ENCODE measurements at regions not wholly inside any gene's neighbourhood (a gene's known extent, or its start where the extent isn't known, plus 50 kb on each side); places are given as distances from the start of the nearest gene placed in this dataset.

DNA sequence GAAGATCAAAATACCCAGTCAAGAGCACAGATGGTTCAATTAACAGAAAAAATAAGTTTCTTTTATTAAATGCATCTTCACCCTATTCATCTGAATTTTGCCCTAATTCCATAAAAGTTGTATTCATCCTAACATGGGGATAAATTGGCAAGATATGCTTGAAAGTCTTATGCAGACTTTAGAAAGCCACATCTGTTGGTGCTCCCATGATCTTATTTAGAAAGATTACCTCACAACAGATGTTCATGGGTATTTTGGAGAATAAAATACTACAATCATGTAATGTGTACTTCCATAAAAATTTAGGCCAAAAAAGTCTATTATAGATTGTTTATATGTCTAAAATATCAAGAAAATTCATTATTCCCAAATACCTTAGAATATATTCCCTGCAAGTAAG lies 510.3 kb downstream of the TECRL start (continued):
- TF ChIP-seq, protein P1, sequence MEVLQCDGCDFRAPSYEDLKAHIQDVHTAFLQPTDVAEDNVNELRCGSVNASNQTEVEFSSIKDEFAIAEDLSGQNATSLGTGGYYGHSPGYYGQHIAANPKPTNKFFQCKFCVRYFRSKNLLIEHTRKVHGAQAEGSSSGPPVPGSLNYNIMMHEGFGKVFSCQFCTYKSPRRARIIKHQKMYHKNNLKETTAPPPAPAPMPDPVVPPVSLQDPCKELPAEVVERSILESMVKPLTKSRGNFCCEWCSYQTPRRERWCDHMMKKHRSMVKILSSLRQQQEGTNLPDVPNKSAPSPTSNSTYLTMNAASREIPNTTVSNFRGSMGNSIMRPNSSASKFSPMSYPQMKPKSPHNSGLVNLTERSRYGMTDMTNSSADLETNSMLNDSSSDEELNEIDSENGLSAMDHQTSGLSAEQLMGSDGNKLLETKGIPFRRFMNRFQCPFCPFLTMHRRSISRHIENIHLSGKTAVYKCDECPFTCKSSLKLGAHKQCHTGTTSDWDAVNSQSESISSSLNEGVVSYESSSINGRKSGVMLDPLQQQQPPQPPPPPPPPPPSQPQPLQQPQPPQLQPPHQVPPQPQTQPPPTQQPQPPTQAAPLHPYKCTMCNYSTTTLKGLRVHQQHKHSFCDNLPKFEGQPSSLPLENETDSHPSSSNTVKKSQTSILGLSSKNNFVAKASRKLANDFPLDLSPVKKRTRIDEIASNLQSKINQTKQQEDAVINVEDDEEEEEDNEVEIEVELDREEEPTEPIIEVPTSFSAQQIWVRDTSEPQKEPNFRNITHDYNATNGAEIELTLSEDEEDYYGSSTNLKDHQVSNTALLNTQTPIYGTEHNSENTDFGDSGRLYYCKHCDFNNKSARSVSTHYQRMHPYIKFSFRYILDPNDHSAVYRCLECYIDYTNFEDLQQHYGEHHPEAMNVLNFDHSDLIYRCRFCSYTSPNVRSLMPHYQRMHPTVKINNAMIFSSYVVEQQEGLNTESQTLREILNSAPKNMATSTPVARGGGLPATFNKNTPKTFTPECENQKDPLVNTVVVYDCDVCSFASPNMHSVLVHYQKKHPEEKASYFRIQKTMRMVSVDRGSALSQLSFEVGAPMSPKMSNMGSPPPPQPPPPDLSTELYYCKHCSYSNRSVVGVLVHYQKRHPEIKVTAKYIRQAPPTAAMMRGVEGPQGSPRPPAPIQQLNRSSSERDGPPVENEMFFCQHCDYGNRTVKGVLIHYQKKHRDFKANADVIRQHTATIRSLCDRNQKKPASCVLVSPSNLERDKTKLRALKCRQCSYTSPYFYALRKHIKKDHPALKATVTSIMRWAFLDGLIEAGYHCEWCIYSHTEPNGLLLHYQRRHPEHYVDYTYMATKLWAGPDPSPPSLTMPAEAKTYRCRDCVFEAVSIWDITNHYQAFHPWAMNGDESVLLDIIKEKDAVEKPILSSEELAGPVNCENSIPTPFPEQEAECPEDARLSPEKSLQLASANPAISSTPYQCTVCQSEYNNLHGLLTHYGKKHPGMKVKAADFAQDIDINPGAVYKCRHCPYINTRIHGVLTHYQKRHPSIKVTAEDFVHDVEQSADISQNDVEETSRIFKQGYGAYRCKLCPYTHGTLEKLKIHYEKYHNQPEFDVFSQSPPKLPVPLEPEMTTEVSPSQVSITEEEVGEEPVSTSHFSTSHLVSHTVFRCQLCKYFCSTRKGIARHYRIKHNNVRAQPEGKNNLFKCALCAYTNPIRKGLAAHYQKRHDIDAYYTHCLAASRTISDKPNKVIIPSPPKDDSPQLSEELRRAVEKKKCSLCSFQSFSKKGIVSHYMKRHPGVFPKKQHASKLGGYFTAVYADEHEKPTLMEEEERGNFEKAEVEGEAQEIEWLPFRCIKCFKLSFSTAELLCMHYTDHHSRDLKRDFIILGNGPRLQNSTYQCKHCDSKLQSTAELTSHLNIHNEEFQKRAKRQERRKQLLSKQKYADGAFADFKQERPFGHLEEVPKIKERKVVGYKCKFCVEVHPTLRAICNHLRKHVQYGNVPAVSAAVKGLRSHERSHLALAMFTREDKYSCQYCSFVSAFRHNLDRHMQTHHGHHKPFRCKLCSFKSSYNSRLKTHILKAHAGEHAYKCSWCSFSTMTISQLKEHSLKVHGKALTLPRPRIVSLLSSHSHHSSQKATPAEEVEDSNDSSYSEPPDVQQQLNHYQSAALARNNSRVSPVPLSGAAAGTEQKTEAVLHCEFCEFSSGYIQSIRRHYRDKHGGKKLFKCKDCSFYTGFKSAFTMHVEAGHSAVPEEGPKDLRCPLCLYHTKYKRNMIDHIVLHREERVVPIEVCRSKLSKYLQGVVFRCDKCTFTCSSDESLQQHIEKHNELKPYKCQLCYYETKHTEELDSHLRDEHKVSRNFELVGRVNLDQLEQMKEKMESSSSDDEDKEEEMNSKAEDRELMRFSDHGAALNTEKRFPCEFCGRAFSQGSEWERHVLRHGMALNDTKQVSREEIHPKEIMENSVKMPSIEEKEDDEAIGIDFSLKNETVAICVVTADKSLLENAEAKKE (CRISPR knock-in tag; IDR thresholded peaks at IDR 0.05) = no peak
- TF ChIP-seq EZH2phosphoT487 (IDR thresholded peaks at IDR 0.05; ENCODE audit: unreplicated experiment) = no peak
- TF ChIP-seq EZH2 (IDR thresholded peaks at IDR 0.05; ENCODE audit: low read depth, unreplicated experiment) = no peak
- TF ChIP-seq CREB1 (CRISPR knock-in tag; IDR thresholded peaks at IDR 0.05; ENCODE audit: low read depth) = no peak
- TF ChIP-seq JUNB (IDR thresholded peaks at IDR 0.05; ENCODE audit: unreplicated experiment) = no peak
- no peak for TF ChIP-seq POLR2AphosphoS5 (IDR thresholded peaks at IDR 0.05; ENCODE audit: low read depth)
- TF ChIP-seq NANOG (IDR thresholded peaks at IDR 0.05; ENCODE audit: borderline replicate concordance) = no peak

DNA sequence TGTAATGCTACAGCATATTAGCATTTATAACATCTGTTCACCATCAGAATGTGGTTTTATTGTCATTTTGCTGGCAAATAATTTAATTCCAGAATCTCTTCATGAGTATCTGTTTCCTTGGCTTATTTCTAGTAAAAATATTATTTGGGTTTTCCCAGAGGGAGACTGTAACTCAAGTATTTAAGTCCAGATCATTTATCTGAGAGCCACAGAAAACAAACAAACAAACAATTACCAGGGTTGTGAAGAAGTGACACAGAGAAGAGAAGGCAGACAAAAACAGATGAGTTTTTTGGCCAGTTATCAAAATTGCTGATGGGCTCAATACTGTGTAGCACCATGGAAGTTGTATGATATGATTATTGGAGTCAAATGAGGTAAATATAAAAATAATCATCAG lies 515.1 kb downstream of the TECRL start:
- Histone ChIP-seq H3K27me3 (ENCODE audit: insufficient read depth) (no peaks in the 10 kb centered on the region), H3K4me1 (ENCODE audit: insufficient read depth) (no peaks in the 10 kb centered on the region), H3K79me2 (replicated peaks; ENCODE audit: insufficient read depth) (no peaks in the 10 kb centered on the region), H3K36me3 (ENCODE audit: insufficient read depth) (no peaks in the 10 kb centered on the region), H3K27ac (ENCODE audit: low read depth) (no peak overlapping the region), H2AFZ (no peak overlapping the region), H4K20me1 (replicated peaks; ENCODE audit: insufficient read depth) (no peaks in the 10 kb centered on the region), H3K4me2 (no peak overlapping the region), H3K4me3 (no peak overlapping the region), H3K9me2 (ENCODE audit: insufficient read depth) (no peaks in the 10 kb centered on the region), H3F3A (replicated peaks; ENCODE audit: low read depth) (no peaks in the 10 kb centered on the region)
- H3K4me3 Mint-ChIP-seq = no peak overlapping the region
- no peak for ATAC-seq
- H3K4me1 Mint-ChIP-seq = no peaks in the 10 kb centered on the region
- H3K36me3 Mint-ChIP-seq (ENCODE audit: low read depth) = no peaks in the 10 kb centered on the region
- H3K9me3 Mint-ChIP-seq = no peaks in the 10 kb centered on the region; the same call in 2 of the 3 replicates
- no peaks in the 10 kb centered on the region for H3K27me3 Mint-ChIP-seq (ENCODE audit: insufficient read depth, low read depth, poor library complexity)
- H3K27ac Mint-ChIP-seq = no peak overlapping the region
- no peak for DNase-seq (ENCODE audit: low spot score)
- TF ChIP-seq STAT1 (IDR thresholded peaks at IDR 0.05; ENCODE audit: unreplicated experiment) (no peak), ZNF331 (CRISPR knock-in tag; IDR thresholded peaks at IDR 0.05; ENCODE audit: low read depth) (no peak), JUNB (IDR thresholded peaks at IDR 0.05; ENCODE audit: unreplicated experiment) (no peak), NANOG (IDR thresholded peaks at IDR 0.05; ENCODE audit: borderline replicate concordance) (no peak)
- TF ChIP-seq, protein P2, sequence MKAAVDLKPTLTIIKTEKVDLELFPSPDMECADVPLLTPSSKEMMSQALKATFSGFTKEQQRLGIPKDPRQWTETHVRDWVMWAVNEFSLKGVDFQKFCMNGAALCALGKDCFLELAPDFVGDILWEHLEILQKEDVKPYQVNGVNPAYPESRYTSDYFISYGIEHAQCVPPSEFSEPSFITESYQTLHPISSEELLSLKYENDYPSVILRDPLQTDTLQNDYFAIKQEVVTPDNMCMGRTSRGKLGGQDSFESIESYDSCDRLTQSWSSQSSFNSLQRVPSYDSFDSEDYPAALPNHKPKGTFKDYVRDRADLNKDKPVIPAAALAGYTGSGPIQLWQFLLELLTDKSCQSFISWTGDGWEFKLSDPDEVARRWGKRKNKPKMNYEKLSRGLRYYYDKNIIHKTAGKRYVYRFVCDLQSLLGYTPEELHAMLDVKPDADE (IDR thresholded peaks at IDR 0.05) = no peak
- TF ChIP-seq, protein P1 (CRISPR knock-in tag; IDR thresholded peaks at IDR 0.05) = no peak
